ENCODE measurements at regions not wholly inside any gene's neighbourhood (a gene's known extent, or its start where the extent isn't known, plus 50 kb on each side); places are given as distances from the start of the nearest gene placed in this dataset.

- TF ChIP-seq EP300 (IDR thresholded peaks at IDR 0.05; ENCODE audit: borderline replicate concordance) (no peak), ZBTB7A (IDR thresholded peaks at IDR 0.05; ENCODE audit: low read depth) (no peak), EGR1 (IDR thresholded peaks at IDR 0.05) (no peak)
These were observed 462.0 kb downstream of the CCDC91 start for GRCh38 chr12:28652239-28652638.

- TF ChIP-seq TCF12 (IDR thresholded peaks at IDR 0.05; ENCODE audit: low read depth) (no peak), ZBTB7A (IDR thresholded peaks at IDR 0.05; ENCODE audit: low read depth) (no peak), REST (IDR thresholded peaks at IDR 0.05; ENCODE audit: low read depth) (no peak), CREB1 (IDR thresholded peaks at IDR 0.05; ENCODE audit: low read depth) (no peak), EGR1 (IDR thresholded peaks at IDR 0.05) (no peak), TAF1 (IDR thresholded peaks at IDR 0.05; ENCODE audit: low read depth) (no peak)
- TF ChIP-seq, protein P1, sequence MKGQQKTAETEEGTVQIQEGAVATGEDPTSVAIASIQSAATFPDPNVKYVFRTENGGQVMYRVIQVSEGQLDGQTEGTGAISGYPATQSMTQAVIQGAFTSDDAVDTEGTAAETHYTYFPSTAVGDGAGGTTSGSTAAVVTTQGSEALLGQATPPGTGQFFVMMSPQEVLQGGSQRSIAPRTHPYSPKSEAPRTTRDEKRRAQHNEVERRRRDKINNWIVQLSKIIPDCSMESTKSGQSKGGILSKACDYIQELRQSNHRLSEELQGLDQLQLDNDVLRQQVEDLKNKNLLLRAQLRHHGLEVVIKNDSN (IDR thresholded peaks at IDR 0.05) = no peak
These were observed 467.1 kb upstream of the FAR2 start for GRCh38 chr12:28681980-28682379.

- TF ChIP-seq NFIC (IDR thresholded peaks at IDR 0.05) (no peak), CEBPB (IDR thresholded peaks at IDR 0.05) (no peak), TCF12 (IDR thresholded peaks at IDR 0.05; ENCODE audit: low read depth) (no peak), YY1 (IDR thresholded peaks at IDR 0.05; ENCODE audit: low read depth) (no peak), CREB1 (IDR thresholded peaks at IDR 0.05; ENCODE audit: low read depth) (no peak), TEAD4 (IDR thresholded peaks at IDR 0.05) (no peak)
- TF ChIP-seq, protein P1 (IDR thresholded peaks at IDR 0.05) = no peak
These were observed 465.7 kb upstream of the FAR2 start for GRCh38 chr12:28683366-28683765.

DNA sequence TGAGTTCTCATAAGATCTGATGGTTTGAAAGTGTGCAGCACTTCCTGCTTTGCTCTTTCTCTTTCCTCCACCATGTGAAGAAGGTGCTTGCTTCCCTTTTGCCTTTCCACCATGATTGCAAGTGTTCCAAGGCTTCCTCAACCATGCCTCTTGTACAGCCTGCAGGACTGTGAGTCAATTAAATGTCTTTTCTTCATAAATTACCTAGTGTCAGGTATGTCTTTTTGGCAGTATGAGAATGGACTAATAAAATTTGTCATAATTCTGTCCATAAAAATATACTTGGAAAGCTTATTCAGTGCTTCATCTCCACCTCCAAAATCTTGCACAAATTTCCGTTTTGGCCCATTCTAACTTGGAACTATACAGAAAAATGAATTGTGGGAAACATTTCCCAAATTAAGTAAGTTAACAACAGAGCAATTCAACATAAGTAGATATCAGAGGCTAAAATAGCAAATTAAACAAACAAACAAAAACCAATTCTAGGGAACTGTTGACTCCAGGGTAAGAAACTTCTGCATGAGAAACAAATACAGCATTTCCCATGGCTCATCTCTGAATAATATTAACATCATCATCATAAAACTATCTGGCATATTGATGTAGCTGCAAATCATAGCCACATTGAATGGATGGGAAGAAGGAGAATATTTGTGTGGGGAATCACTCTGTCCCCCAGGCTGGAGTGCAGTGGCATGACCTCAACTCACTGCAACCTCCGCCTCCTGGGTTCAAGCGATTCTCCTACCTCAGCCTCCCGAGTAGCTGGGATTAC is 459.5 kb upstream of the FAR2 start:
- TF ChIP-seq, protein P2, sequence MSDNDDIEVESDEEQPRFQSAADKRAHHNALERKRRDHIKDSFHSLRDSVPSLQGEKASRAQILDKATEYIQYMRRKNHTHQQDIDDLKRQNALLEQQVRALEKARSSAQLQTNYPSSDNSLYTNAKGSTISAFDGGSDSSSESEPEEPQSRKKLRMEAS (IDR thresholded peaks at IDR 0.05) = no peak
- no peak for TF ChIP-seq EGR1 (IDR thresholded peaks at IDR 0.05)
- no peak for TF ChIP-seq REST (IDR thresholded peaks at IDR 0.05; ENCODE audit: low read depth)
- no peak for TF ChIP-seq CREB1 (IDR thresholded peaks at IDR 0.05; ENCODE audit: low read depth)
- TF ChIP-seq EP300 (IDR thresholded peaks at IDR 0.05; ENCODE audit: borderline replicate concordance) = no peak
- TF ChIP-seq CEBPB (IDR thresholded peaks at IDR 0.05) = no peak
- TF ChIP-seq, protein P1 (IDR thresholded peaks at IDR 0.05) = no peak
- TF ChIP-seq TAF1 (IDR thresholded peaks at IDR 0.05; ENCODE audit: low read depth) = no peak
- TF ChIP-seq NFIC (IDR thresholded peaks at IDR 0.05) = no peak
- TF ChIP-seq RAD21 (IDR thresholded peaks at IDR 0.05; ENCODE audit: low read depth) = no peak
- no peak for TF ChIP-seq FOXM1 (IDR thresholded peaks at IDR 0.05; ENCODE audit: borderline replicate concordance, low read depth)
- no peak for TF ChIP-seq TCF12 (IDR thresholded peaks at IDR 0.05; ENCODE audit: low read depth)
- no peak for TF ChIP-seq ZBTB7A (IDR thresholded peaks at IDR 0.05; ENCODE audit: low read depth)
- no peak for TF ChIP-seq TEAD4 (IDR thresholded peaks at IDR 0.05)
- no peak for TF ChIP-seq YY1 (IDR thresholded peaks at IDR 0.05; ENCODE audit: low read depth)

- TF ChIP-seq CREB1 (IDR thresholded peaks at IDR 0.05; ENCODE audit: low read depth) = no peak
- TF ChIP-seq YY1 (IDR thresholded peaks at IDR 0.05; ENCODE audit: low read depth) = no peak
- no peak for TF ChIP-seq RAD21 (IDR thresholded peaks at IDR 0.05; ENCODE audit: low read depth)
- no peak for TF ChIP-seq REST (IDR thresholded peaks at IDR 0.05; ENCODE audit: low read depth)
- no peak for TF ChIP-seq TEAD4 (IDR thresholded peaks at IDR 0.05)
- TF ChIP-seq, protein P1 (IDR thresholded peaks at IDR 0.05) = no peak
- TF ChIP-seq EP300 (IDR thresholded peaks at IDR 0.05; ENCODE audit: borderline replicate concordance) = no peak
- no peak for TF ChIP-seq TAF1 (IDR thresholded peaks at IDR 0.05; ENCODE audit: low read depth)
- no peak for TF ChIP-seq FOXM1 (IDR thresholded peaks at IDR 0.05; ENCODE audit: borderline replicate concordance, low read depth)
- no peak for TF ChIP-seq ZBTB7A (IDR thresholded peaks at IDR 0.05; ENCODE audit: low read depth)
- TF ChIP-seq NFIC (IDR thresholded peaks at IDR 0.05) = no peak
- TF ChIP-seq, protein P2 (IDR thresholded peaks at IDR 0.05) = no peak
- TF ChIP-seq EGR1 (IDR thresholded peaks at IDR 0.05) = no peak
These were observed 455.4 kb upstream of the FAR2 start for GRCh38 chr12:28693565-28694219.

Data from Ishikawa (cell line).